ENCODE measurements at regions not wholly inside any gene's neighbourhood (a gene's known extent, or its start where the extent isn't known, plus 50 kb on each side); places are given as distances from the start of the nearest gene placed in this dataset.

- TF ChIP-seq POLR2A (IDR thresholded peaks at IDR 0.05; ENCODE audit: low read length) = no peak
- no peak for TF ChIP-seq GATA1 (IDR thresholded peaks at IDR 0.05; ENCODE audit: low read depth, low read length)
These were observed 56.1 kb upstream of the ADAMTS9 start for GRCh38 chr3:64743887-64744243.
